ENCODE measurements at regions not wholly inside any gene's neighbourhood (a gene's known extent, or its start where the extent isn't known, plus 50 kb on each side); places are given as distances from the start of the nearest gene placed in this dataset.

GRCh38 chr2:200758341-200758740, 53.4 kb upstream of the BZW1 start:
- TF ChIP-seq, protein P1, sequence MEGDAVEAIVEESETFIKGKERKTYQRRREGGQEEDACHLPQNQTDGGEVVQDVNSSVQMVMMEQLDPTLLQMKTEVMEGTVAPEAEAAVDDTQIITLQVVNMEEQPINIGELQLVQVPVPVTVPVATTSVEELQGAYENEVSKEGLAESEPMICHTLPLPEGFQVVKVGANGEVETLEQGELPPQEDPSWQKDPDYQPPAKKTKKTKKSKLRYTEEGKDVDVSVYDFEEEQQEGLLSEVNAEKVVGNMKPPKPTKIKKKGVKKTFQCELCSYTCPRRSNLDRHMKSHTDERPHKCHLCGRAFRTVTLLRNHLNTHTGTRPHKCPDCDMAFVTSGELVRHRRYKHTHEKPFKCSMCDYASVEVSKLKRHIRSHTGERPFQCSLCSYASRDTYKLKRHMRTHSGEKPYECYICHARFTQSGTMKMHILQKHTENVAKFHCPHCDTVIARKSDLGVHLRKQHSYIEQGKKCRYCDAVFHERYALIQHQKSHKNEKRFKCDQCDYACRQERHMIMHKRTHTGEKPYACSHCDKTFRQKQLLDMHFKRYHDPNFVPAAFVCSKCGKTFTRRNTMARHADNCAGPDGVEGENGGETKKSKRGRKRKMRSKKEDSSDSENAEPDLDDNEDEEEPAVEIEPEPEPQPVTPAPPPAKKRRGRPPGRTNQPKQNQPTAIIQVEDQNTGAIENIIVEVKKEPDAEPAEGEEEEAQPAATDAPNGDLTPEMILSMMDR (IDR thresholded peaks at IDR 0.05; ENCODE audit: borderline replicate concordance, extremely low read depth, low read length, poor library complexity, severe bottlenecking) = no peak
- TF ChIP-seq EZH2 (IDR thresholded peaks at IDR 0.05; ENCODE audit: borderline replicate concordance, low read depth, low read length, severe bottlenecking) = no peak

Data from DND-41 (cell line).